AG04449 (cell line): ENCODE measurements at regions not wholly inside any gene's neighbourhood (a gene's known extent, or its start where the extent isn't known, plus 50 kb on each side); places are given as distances from the start of the nearest gene placed in this dataset.

Experiments used
- CTCF ChIA-PET: fragments of 350-600 bp; formaldehyde crosslinking; extraction: SDS; loops from one replicate; lab custom pipeline; 2021; ENCODE audit warnings: antibody characterized with exemption; lab: Yijun Ruan, JAX
- POLR2A ChIA-PET: fragments of 400-600, 350-600 bp; formaldehyde crosslinking; extraction: SDS; loops from one replicate; lab custom pipeline; 2020; ENCODE audit warnings: antibody characterized with exemption, inconsistent platforms; lab: Yijun Ruan, JAX
- DNase-seq: peaks from one replicate; pipeline ENCODE4 v3.0.0-alpha.2; 2010; ENCODE audit warnings: low read depth, low spot score
- H3K4me3 ChIP-seq: 2 replicates; pipeline ENCODE4 v1.5.1; 2011; ENCODE audit warnings: low read depth, mild to moderate bottlenecking, control low read depth, low read length
- TF ChIP-seq, protein P1 (sequence below): IDR thresholded peaks from one replicate; pipeline ENCODE4 v1.5.1; 2011; ENCODE audit warnings: mild to moderate bottlenecking, moderate library complexity, low read length, control low read depth, inconsistent platforms; ENCODE audit not compliant: insufficient read depth; ENCODE audit errors: missing control alignments

DNA sequence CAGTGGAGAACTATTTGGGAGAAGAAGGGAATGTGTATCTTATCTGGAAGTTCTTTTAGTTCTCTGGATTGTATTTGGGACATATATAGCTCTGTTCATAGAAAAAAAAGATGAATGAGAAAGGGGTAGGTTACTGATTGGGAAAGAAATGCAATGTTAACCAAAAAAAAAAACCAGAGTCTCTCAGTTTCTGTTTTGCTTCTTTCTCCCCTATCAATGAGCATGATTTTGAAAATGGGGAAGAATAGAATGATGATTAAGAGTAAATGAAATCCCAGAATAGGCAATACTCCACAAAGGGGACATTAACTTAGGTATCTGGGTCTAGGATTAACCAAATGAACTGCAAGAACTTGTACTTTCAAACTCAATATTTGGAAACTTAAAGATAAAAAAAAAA lies 92.9 kb downstream of the RHOU start:
- TF ChIP-seq, protein P1, sequence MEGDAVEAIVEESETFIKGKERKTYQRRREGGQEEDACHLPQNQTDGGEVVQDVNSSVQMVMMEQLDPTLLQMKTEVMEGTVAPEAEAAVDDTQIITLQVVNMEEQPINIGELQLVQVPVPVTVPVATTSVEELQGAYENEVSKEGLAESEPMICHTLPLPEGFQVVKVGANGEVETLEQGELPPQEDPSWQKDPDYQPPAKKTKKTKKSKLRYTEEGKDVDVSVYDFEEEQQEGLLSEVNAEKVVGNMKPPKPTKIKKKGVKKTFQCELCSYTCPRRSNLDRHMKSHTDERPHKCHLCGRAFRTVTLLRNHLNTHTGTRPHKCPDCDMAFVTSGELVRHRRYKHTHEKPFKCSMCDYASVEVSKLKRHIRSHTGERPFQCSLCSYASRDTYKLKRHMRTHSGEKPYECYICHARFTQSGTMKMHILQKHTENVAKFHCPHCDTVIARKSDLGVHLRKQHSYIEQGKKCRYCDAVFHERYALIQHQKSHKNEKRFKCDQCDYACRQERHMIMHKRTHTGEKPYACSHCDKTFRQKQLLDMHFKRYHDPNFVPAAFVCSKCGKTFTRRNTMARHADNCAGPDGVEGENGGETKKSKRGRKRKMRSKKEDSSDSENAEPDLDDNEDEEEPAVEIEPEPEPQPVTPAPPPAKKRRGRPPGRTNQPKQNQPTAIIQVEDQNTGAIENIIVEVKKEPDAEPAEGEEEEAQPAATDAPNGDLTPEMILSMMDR, result no peak
- ChIA-PET POLR2A (no interaction called here), CTCF (no interaction called here)
- DNase-seq, result no peak
- H3K4me3 ChIP-seq, result no peak overlapping the region

DNA sequence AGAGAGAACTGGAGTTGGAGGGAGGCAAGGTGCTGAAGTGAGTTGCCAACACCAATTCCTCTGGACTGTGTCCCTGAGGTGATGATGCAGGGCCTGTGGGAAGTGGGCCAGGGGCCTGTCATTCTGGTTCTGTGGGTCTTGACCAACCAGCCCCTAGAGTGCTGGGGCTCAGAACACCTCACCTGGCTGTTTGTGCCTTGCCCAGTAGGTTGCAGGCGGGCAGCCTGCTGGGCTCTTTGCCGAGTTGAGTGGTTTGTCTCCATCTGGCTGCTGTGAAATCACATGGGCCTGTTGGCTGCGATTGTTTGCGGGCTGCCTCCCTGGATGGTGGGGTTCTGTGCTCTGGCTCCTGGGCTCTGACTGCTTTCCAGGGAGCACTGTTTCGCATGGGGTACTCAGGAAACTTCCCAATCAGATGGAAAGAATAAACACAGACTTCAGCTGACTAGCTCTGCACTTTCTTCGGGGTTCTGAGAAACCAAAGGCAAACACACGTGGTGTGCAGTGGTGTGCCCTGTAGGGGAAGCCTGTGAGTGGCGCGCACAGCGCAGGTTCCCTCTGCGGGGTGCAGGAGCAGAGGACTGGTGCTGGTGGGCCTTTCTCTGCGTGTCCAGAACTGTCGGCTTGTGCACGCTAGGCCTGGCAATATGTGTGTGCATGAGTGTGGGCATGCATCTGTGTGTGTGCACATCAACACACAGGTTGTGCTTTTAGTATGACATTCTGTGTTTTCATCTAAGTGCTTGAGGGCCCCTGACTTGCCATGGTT lies 95.1 kb downstream of the RHOU start:
- ChIA-PET CTCF (no interaction called here), POLR2A (interaction anchor here (0.7 kb wide), 1 partner anchor 73 kb away, joined by 3 read pairs; no protein-coding TSS in a partner anchor)
- TF ChIP-seq, protein P1, result no peak
- DNase-seq, result no peak
- H3K4me3 ChIP-seq, result no peak overlapping the region

- CTCF ChIA-PET, result no interaction called here
- POLR2A ChIA-PET, result interaction anchor here (0.7 kb wide), 1 partner anchor 72 kb away, joined by 3 read pairs; no protein-coding TSS in a partner anchor
- no peak overlapping the region for H3K4me3 ChIP-seq
- peak; percentile 21 for DNase-seq
- TF ChIP-seq, protein P1, result no peak
Observed at GRCh38 chr1:228830954-228831481, 95.7 kb downstream of the RHOU start.

DNA sequence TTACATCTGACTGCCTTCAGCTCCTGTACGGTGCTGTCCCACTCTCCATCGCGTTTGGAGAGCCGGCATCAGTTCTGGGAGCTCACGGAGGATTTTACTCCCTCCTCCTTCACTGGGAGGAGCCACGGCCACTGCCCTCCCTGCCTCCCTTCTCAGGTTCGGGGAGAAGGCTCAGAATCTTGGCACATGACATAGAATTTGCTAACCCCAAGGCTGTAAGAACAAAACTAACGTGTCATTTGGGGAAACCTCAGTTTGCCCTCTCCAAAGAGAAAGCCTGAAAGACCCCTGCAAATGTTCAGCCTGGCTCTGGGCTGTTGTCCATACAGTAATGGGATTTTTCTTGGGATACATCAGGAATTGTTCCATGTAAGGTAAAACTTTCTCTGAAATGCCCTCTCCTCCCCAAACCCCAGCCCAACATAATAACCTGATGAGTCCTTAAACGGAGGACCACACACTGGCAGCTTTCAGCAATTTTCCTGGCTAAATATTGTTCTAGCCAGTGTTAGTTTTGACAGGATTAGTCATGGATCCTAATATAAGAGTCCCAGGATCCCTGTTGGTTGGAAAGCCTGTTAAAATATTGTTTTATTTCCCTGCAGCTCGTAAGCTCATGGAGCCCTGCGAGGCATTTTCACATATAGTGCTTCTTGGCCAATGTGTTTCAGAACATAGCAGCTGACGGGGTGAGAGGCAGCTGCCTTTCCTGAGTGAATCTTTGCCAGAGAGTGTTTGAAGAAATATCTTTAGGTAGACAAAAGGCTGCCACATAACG lies 98.8 kb downstream of the RHOU start:
- CTCF ChIA-PET, result no interaction called here
- DNase-seq, result no peak
- POLR2A ChIA-PET, result no interaction called here
- no peak overlapping the region for H3K4me3 ChIP-seq
- TF ChIP-seq, protein P1, result no peak

GRCh38 chr1:228835456-228835855 lies 100.2 kb downstream of the RHOU start:
- H3K4me3 ChIP-seq, result no peak overlapping the region
- no peak for DNase-seq
- TF ChIP-seq, protein P1, result no peak
- ChIA-PET CTCF (no interaction called here), POLR2A (interaction anchor here (0.7 kb wide), 1 partner anchor 831 kb away, joined by 3 read pairs; no protein-coding TSS in a partner anchor)

DNA sequence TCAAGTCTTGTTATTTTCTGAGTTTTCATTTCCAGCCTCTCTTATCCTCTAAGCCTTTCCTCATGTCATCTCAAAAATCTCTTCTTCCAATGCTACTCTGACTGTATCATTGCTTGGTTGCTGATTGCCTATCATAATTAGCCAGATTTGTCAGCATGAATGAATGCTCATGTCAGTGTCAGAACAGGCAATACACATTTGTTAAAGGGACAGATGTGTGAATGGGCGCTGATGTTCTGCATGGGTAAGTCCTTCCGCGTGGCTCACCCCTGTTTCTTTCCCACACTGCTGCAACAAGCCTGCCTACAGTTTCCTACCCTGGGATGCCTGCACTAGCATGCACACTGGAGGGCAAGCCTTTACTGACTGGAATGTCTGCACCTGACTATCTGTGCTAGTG lies 100.6 kb downstream of the RHOU start:
- TF ChIP-seq, protein P1, result no peak
- DNase-seq, result no peak
- POLR2A ChIA-PET, result interaction anchor here (0.7 kb wide), 1 partner anchor 832 kb away, joined by 3 read pairs; no protein-coding TSS in a partner anchor
- CTCF ChIA-PET, result no interaction called here
- H3K4me3 ChIP-seq, result no peak overlapping the region
